Hypothalamus (tissue), 51 donors: ENCODE measurements at regions not wholly inside any gene's neighbourhood (a gene's known extent, or its start where the extent isn't known, plus 50 kb on each side); places are given as distances from the start of the nearest gene placed in this dataset.
A peak's percentile ranks its signal among the peaks of the same experiment; 100 is the strongest.
"Not testable (repeated sequence)": the region's sequence is repeated elsewhere in the genome, so short reads cannot be mapped to it uniquely, and the experiment has no call there.

Experiments
- DNase-seq, 51 donors: peaks; one replicate each; lab custom pipeline; 2025; lab: John Stamatoyannopoulos, UW

- DNase-seq: no peak
Observed at GRCh38 chr1:82091729-82092128, 291.0 kb downstream of the ADGRL2 start.

- no peak for DNase-seq
Observed at GRCh38 chr1:82091265-82091664, 290.5 kb downstream of the ADGRL2 start.

GRCh38 chr1:82090104-82090503, 289.4 kb downstream of the ADGRL2 start:
- no peak for DNase-seq

GRCh38 chr1:82086739-82087138, 286.0 kb downstream of the ADGRL2 start:
- DNase-seq: no peak

- no peak for DNase-seq
Observed at GRCh38 chr1:82079607-82080006, 278.9 kb downstream of the ADGRL2 start.

- no peak for DNase-seq
Observed at GRCh38 chr1:82073659-82074058, 272.9 kb downstream of the ADGRL2 start.

- DNase-seq: no peak
Observed at GRCh38 chr1:82073071-82073470, 272.3 kb downstream of the ADGRL2 start.

- peak in 3 of 51 donors; percentile 1 to 7 (median 2) for DNase-seq
Observed at GRCh38 chr1:82065916-82066315, 265.2 kb downstream of the ADGRL2 start.

GRCh38 chr1:82064691-82065090, 264.0 kb downstream of the ADGRL2 start:
- DNase-seq: no peak

- DNase-seq: no peak
Observed at GRCh38 chr1:82062206-82062605, 261.5 kb downstream of the ADGRL2 start.

GRCh38 chr1:82059959-82060358, 259.2 kb downstream of the ADGRL2 start:
- DNase-seq: no peak

GRCh38 chr1:82057011-82057410, 256.3 kb downstream of the ADGRL2 start:
- DNase-seq: no peak

- not testable (repeated sequence) for DNase-seq
Observed at GRCh38 chr1:82055375-82055774, 254.6 kb downstream of the ADGRL2 start.

GRCh38 chr1:82052563-82052962, 251.8 kb downstream of the ADGRL2 start:
- no peak for DNase-seq

GRCh38 chr1:82048596-82048995, 247.9 kb downstream of the ADGRL2 start:
- DNase-seq: no peak

GRCh38 chr1:82045221-82045620, 244.5 kb downstream of the ADGRL2 start:
- no peak for DNase-seq

- DNase-seq: no peak
Observed at GRCh38 chr1:82044536-82044935, 243.8 kb downstream of the ADGRL2 start.

GRCh38 chr1:82044111-82044510, 243.4 kb downstream of the ADGRL2 start:
- no peak for DNase-seq

- DNase-seq: no peak
Observed at GRCh38 chr1:82042306-82043060, 241.7 kb downstream of the ADGRL2 start.
